Keratinocyte (primary cell): ENCODE measurements at regions not wholly inside any gene's neighbourhood (a gene's known extent, or its start where the extent isn't known, plus 50 kb on each side); places are given as distances from the start of the nearest gene placed in this dataset.

ENCODE experiments used
- EZH2 ChIP-seq: IDR thresholded peaks from one replicate; pipeline ENCODE4 v1.6.1; 2012; ENCODE audit warnings: inconsistent platforms, mild to moderate bottlenecking, low read length, moderate library complexity
- TF ChIP-seq, protein P1 (sequence below), 3 experiments: IDR thresholded peaks in 1 of 3; conservative IDR thresholded peaks in 1 of 3; optimal IDR thresholded peaks in 1 of 3; 2 replicates in 2 of 3; 3 replicates in 1 of 3; pipeline versions ENCODE3 to v1.5.1; 2011; ENCODE audit warnings: low read length in 3 of 3, mild to moderate bottlenecking in 3 of 3, moderate library complexity in 2 of 3, control low read depth in 1 of 3, inconsistent platforms in 1 of 3; ENCODE audit not compliant: insufficient read depth in 2 of 3; ENCODE audit errors: extremely low read depth in 1 of 3

DNA sequence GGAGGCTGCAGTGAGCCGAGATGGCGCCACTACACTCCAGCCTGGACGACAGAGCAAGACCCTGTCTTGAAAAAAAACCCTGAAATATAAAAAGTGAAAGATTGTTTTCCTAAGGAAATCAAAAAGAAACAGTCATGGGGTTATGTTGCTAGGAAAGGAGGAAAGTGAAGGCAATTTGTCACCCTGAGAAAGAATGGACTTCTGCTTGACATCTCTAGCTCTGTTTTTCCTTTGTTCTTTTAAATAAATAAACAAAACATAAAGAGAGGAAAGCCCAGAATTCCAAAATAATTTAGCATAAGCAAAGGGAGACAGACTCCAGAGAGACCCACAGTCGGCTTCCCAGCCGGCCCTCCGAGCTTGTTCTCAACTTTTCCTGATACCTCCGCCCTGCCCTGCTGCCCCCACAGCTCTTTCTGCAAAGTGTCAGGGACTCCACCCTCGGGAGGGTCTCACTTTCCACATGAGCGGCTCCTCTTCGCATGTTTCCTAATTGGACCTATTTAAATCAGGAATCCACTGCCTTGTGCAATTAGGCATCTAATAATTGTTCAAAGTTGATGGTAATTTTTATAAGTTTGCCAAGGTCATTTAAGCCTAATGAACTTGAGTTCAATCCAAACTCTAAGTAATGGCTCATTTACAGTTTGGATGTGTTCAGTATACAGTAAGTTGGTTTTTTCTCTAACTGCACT, 49.8 kb upstream of the COPS8 start:
- TF ChIP-seq, protein P1, sequence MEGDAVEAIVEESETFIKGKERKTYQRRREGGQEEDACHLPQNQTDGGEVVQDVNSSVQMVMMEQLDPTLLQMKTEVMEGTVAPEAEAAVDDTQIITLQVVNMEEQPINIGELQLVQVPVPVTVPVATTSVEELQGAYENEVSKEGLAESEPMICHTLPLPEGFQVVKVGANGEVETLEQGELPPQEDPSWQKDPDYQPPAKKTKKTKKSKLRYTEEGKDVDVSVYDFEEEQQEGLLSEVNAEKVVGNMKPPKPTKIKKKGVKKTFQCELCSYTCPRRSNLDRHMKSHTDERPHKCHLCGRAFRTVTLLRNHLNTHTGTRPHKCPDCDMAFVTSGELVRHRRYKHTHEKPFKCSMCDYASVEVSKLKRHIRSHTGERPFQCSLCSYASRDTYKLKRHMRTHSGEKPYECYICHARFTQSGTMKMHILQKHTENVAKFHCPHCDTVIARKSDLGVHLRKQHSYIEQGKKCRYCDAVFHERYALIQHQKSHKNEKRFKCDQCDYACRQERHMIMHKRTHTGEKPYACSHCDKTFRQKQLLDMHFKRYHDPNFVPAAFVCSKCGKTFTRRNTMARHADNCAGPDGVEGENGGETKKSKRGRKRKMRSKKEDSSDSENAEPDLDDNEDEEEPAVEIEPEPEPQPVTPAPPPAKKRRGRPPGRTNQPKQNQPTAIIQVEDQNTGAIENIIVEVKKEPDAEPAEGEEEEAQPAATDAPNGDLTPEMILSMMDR (optimal IDR thresholded peaks at IDR 0.05 in 1 of 3, IDR thresholded peaks at IDR 0.05 in 1 of 3, conservative IDR thresholded peaks at IDR 0.05 in 1 of 3; ENCODE audit: extremely low read depth in 1 of 3, insufficient read depth in 2 of 3, low read length in 3 of 3): no peak
- no peak for TF ChIP-seq EZH2
